ENCODE measurements at regions not wholly inside any gene's neighbourhood (a gene's known extent, or its start where the extent isn't known, plus 50 kb on each side); places are given as distances from the start of the nearest gene placed in this dataset.

DNA sequence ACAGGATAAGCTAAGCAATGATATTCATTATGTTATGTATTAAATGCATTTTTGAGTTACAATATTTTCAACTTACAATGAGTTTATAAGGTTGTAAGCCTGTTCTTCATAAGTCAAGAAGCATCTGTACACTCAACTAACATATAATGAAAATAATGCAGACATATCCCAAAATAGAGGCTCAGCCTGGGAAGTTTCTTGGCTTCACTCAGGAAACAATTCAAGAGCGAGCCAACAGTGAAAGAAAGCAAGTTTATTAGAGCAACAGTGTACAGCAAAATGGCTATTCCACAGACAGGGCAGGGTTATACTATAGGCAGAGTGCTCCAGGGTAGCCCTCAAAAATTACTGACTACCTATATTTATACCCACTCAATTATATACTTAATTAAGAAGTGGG lies 1581.8 kb downstream of the HACE1 start:
- DNase-seq (ENCODE audit: low spot score in 2 of 2) = no peak

DNA sequence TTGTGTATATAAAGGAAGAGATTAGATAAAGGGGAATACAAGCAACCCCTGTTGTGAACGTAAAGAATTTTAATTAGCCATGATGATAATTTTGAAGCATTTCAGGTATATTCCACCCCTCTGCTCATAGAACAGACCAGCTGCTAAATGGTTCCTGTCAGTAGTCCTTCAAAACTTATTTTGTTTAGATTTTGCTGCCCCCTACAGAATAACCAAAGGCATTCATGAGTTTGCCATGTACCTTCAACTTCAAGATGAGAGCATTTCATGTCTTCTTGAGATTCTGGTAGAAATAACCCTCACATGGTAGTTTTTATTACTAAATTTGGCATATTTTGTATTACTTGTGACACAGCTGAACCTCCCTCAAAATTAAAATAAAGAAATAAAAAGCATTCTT lies 1586.7 kb downstream of the HACE1 start:
- Histone ChIP-seq H3K27me3 (no peaks in the 10 kb centered on the region), H3K9me3 (no peaks in the 10 kb centered on the region), H3K4me1 (no peaks in the 10 kb centered on the region), H3K27ac (no peak overlapping the region), H3K4me3 (no peak overlapping the region), H3K36me3 (no peaks in the 10 kb centered on the region)
- TF ChIP-seq, protein P1, sequence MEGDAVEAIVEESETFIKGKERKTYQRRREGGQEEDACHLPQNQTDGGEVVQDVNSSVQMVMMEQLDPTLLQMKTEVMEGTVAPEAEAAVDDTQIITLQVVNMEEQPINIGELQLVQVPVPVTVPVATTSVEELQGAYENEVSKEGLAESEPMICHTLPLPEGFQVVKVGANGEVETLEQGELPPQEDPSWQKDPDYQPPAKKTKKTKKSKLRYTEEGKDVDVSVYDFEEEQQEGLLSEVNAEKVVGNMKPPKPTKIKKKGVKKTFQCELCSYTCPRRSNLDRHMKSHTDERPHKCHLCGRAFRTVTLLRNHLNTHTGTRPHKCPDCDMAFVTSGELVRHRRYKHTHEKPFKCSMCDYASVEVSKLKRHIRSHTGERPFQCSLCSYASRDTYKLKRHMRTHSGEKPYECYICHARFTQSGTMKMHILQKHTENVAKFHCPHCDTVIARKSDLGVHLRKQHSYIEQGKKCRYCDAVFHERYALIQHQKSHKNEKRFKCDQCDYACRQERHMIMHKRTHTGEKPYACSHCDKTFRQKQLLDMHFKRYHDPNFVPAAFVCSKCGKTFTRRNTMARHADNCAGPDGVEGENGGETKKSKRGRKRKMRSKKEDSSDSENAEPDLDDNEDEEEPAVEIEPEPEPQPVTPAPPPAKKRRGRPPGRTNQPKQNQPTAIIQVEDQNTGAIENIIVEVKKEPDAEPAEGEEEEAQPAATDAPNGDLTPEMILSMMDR (IDR thresholded peaks at IDR 0.05) = peak in 1 of 5 experiments; percentile 17
- TF ChIP-seq POLR2A (IDR thresholded peaks at IDR 0.05) = no peak
- WGBS, 2 donors = 30 to 33% methylated on average over 1 of the region's 1 CpG
- no peak for DNase-seq (ENCODE audit: low spot score in 2 of 2)

More for the DNA sequence above, 1581.8 kb downstream of the HACE1 start:
- Histone ChIP-seq H3K36me3 (no peaks in the 10 kb centered on the region), H3K27me3 (no peaks in the 10 kb centered on the region), H3K4me3 (no peak overlapping the region), H3K4me1 (no peaks in the 10 kb centered on the region), H3K9me3 (no peaks in the 10 kb centered on the region), H3K27ac (no peak overlapping the region)
- WGBS, 2 donors = 76 to 85% methylated on average over 1 of the region's 1 CpG
- TF ChIP-seq POLR2A (IDR thresholded peaks at IDR 0.05) (no peak), EP300 (IDR thresholded peaks at IDR 0.05) (no peak)
- TF ChIP-seq, protein P1 (IDR thresholded peaks at IDR 0.05) = no peak

DNA sequence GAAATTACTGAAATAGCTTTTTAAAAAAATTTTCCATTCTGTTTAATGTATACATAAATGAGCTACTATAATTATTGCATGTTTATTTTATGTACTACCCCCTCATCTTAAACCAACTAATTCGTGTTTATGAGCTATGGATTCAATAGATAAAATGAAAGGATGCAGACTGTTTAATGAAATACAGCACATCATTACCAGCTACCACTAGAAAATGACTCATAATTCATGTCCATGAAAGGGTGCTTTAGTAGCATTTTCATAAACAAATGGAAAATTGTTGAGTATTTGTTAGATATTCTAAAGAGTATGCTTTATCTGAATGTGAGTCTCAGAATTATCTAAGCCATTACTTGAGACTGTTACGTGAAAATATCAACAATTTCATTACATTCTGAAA lies 1590.1 kb downstream of the HACE1 start:
- DNase-seq (ENCODE audit: low spot score in 2 of 2) = no peak
- Histone ChIP-seq H3K4me1 (no peaks in the 10 kb centered on the region), H3K36me3 (no peaks in the 10 kb centered on the region), H3K9me3 (no peaks in the 10 kb centered on the region), H3K4me3 (no peak overlapping the region), H3K27me3 (no peaks in the 10 kb centered on the region), H3K27ac (no peak overlapping the region)
- TF ChIP-seq POLR2A (IDR thresholded peaks at IDR 0.05) (no peak), EP300 (IDR thresholded peaks at IDR 0.05) (no peak)
- TF ChIP-seq, protein P1 (IDR thresholded peaks at IDR 0.05) = no peak
- 35 to 56% methylated on average over 2 of the region's 2 CpGs for WGBS, 2 donors

DNA sequence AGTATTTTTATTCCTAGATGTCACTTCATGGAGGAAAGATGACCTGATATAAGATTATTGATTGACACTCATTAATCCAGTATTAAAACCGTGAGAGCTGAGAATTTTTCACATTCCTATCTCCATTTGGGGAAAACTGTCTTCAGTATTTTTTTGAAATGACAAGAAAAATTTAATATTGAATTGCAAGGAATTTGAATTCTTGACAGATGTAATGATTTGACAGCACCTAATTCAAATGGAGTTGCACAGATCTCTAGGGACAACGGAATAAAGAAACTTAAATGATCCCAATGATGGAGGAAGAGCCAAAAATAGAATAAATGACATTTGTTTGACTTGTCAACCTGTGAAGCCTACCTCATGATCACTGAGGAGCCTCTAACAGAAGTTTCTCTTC lies 1591.4 kb downstream of the HACE1 start:
- H3K27ac ChIP-seq = no peak overlapping the region
- WGBS, 2 donors = 76 to 77% methylated on average over 2 of the region's 2 CpGs
- no peaks in the 10 kb centered on the region for H3K4me1 ChIP-seq
- no peak for DNase-seq (ENCODE audit: low spot score in 2 of 2)
- H3K27me3 ChIP-seq = no peaks in the 10 kb centered on the region
- no peaks in the 10 kb centered on the region for H3K36me3 ChIP-seq
- TF ChIP-seq, protein P1 (IDR thresholded peaks at IDR 0.05) = no peak
- TF ChIP-seq POLR2A (IDR thresholded peaks at IDR 0.05) (no peak), EP300 (IDR thresholded peaks at IDR 0.05) (no peak)
- no peak overlapping the region for H3K4me3 ChIP-seq
- H3K9me3 ChIP-seq = no peaks in the 10 kb centered on the region

DNA sequence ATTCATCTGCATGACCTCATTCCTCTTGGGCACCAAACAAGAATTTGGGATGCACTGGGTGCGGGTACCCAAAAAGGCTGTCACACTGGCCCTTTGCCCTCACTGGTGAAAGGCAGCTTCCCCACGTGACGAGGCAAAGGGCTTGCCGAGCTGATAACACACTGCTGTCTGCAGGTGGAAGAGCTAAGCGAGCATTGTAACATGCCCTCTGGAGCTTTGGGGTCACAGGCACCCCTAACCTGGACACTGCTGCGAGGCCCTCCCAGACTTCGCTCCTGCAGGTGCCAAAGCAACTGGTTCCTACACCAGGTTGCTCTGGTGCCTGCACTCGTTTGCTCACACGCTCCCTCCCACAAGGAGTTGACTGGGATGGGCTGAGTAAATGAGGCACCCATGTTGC lies 1595.7 kb downstream of the HACE1 start:
- Histone ChIP-seq H3K36me3 (no peaks in the 10 kb centered on the region), H3K9me3 (no peaks in the 10 kb centered on the region), H3K4me1 (no peaks in the 10 kb centered on the region), H3K27ac (no peak overlapping the region), H3K4me3 (no peak overlapping the region), H3K27me3 (no peaks in the 10 kb centered on the region)
- WGBS, 2 donors = 89 to 91% methylated on average over 5 to 8 of the region's 9 CpGs
- no peak for DNase-seq (ENCODE audit: low spot score in 2 of 2)
- no peak for TF ChIP-seq EP300 (IDR thresholded peaks at IDR 0.05)
- no peak for TF ChIP-seq POLR2A (IDR thresholded peaks at IDR 0.05)
- TF ChIP-seq, protein P1 (IDR thresholded peaks at IDR 0.05) = no peak

Measured in tibial nerve (tissue), 4 donors.